ENCODE measurements at regions not wholly inside any gene's neighbourhood (a gene's known extent, or its start where the extent isn't known, plus 50 kb on each side); places are given as distances from the start of the nearest gene placed in this dataset.

DNA sequence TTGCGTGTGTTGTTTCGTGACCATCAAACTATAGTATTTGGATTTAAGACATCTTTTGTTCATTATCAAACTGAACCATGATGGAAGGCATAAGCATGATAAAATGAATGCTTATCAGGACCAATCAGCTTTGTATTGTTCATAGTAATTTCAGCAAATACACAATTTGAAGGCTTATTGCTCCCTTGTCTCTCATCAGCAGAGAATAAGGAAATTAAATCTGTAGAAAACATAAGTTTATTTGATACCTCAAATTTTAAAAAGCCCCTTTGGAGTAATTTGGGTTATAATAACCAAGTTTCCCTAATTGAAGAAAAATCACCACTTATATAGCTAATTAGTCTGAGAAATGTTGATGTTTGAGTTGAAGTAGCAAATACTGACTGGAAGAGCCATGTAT, 705.7 kb downstream of the NUP35 start:
- no peak overlapping the region for H2AFZ ChIP-seq (ENCODE audit: low read length)
- ATAC-seq (no peak), DNase-seq (no peak)
- H3F3A ChIP-seq (ENCODE audit: low read length, unreplicated experiment) = no peaks in the 10 kb centered on the region
- H3K9me3 ChIP-seq (ENCODE audit: low read length) = 0 out of 2 replicates have a peak, but pooled peaks cover 8% of the 10 kb centered on the region
- H3K9ac ChIP-seq (ENCODE audit: low read length) = no peak overlapping the region
- H3K79me2 ChIP-seq (ENCODE audit: low read length) = no peaks in the 10 kb centered on the region
- no TSS peak for BruUV-seq (replicated peaks)
- no peaks in the 10 kb centered on the region for H3K4me1 ChIP-seq (ENCODE audit: insufficient read depth, low read length)
- CTCF ChIA-PET = no interaction called here
- H3K27ac ChIP-seq (ENCODE audit: low read length) = no peak overlapping the region
- H3K36me3 ChIP-seq (ENCODE audit: low read depth, low read length) = no peaks in the 10 kb centered on the region
- intact Hi-C loops (cut with micrococcal nuclease) = no loop called here
- TF ChIP-seq EZH2 (IDR thresholded peaks at IDR 0.05; ENCODE audit: low read length, unreplicated experiment) (no peak), EZH2phosphoT487 (IDR thresholded peaks at IDR 0.05; ENCODE audit: borderline replicate concordance, low read length) (no peak)
- TF ChIP-seq, protein P1, sequence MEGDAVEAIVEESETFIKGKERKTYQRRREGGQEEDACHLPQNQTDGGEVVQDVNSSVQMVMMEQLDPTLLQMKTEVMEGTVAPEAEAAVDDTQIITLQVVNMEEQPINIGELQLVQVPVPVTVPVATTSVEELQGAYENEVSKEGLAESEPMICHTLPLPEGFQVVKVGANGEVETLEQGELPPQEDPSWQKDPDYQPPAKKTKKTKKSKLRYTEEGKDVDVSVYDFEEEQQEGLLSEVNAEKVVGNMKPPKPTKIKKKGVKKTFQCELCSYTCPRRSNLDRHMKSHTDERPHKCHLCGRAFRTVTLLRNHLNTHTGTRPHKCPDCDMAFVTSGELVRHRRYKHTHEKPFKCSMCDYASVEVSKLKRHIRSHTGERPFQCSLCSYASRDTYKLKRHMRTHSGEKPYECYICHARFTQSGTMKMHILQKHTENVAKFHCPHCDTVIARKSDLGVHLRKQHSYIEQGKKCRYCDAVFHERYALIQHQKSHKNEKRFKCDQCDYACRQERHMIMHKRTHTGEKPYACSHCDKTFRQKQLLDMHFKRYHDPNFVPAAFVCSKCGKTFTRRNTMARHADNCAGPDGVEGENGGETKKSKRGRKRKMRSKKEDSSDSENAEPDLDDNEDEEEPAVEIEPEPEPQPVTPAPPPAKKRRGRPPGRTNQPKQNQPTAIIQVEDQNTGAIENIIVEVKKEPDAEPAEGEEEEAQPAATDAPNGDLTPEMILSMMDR (conservative IDR thresholded peaks at IDR 0.05; ENCODE audit: low read depth, low read length) = no peak
- POLR2A ChIA-PET (ENCODE audit: unreplicated experiment) = no interaction called here
- no peaks in the 10 kb centered on the region for H3K9me2 ChIP-seq (replicated peaks; ENCODE audit: low read length)
- H4K20me1 ChIP-seq (ENCODE audit: low read length) = no peaks in the 10 kb centered on the region
- no peak overlapping the region for H3K4me3 ChIP-seq (ENCODE audit: low read length)
- H3K27me3 ChIP-seq (ENCODE audit: low read length) = no peaks in the 10 kb centered on the region
- H3K4me2 ChIP-seq (ENCODE audit: low read length) = no peak overlapping the region

DNA sequence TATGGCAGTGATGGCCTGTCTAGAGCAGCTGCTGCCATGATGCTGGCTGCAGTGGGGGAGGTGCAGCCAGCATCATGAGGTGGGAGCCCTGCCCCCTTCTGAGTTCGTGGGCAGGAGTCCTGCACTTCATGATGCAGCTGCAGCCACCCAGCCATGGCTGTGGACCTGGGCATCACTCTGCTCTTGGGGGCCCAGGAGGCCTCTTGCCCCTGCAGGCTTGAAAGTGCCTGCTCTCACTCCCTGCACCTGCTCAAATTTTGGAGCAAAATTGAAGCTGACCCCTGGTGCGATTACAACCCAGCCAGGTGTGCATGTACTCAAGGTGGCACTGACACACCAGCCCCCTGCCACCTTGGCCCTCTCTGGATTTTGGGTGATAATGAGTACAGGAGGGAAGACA, 712.9 kb downstream of the NUP35 start:
- CTCF ChIA-PET = no interaction called here

DNA sequence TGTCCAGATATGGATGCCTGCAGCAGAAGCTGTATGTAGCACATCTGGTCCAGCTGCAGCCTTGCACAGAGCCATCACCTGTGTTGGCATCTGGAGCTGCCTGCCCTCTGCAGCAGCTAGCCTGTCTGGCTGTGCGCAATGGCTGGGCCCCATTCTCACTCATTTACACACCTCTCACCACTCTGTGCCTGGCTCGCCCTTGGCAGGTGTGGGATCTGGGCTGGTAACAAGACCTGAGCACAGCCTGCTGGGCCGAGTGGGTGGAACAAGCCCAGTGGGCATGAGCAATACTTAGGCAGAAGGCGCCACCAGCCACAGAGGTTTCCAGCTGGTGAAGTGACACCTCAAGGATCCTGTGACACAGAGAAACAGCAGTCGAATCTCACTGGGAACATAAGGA, 714.1 kb downstream of the NUP35 start:
- Histone ChIP-seq H2AFZ (ENCODE audit: low read length) (no peak overlapping the region), H3K36me3 (ENCODE audit: low read depth, low read length) (no peaks in the 10 kb centered on the region), H3K4me1 (ENCODE audit: insufficient read depth, low read length) (no peaks in the 10 kb centered on the region), H3K9ac (ENCODE audit: low read length) (no peak overlapping the region), H3F3A (ENCODE audit: low read length, unreplicated experiment) (no peaks in the 10 kb centered on the region), H3K27ac (ENCODE audit: low read length) (no peak overlapping the region), H4K20me1 (ENCODE audit: low read length) (no peaks in the 10 kb centered on the region), H3K9me3 (ENCODE audit: low read length) (no peaks in the 10 kb centered on the region), H3K79me2 (ENCODE audit: low read length) (no peaks in the 10 kb centered on the region), H3K9me2 (replicated peaks; ENCODE audit: low read length) (no peaks in the 10 kb centered on the region), H3K4me3 (ENCODE audit: low read length) (no peak overlapping the region), H3K27me3 (ENCODE audit: low read length) (no peaks in the 10 kb centered on the region), H3K4me2 (ENCODE audit: low read length) (no peak overlapping the region)
- DNase-seq (no peak), ATAC-seq (no peak)
- POLR2A ChIA-PET (ENCODE audit: unreplicated experiment) = no interaction called here
- CTCF ChIA-PET = no interaction called here
- intact Hi-C loops (cut with micrococcal nuclease) = no loop called here
- TF ChIP-seq EZH2phosphoT487 (IDR thresholded peaks at IDR 0.05; ENCODE audit: borderline replicate concordance, low read length) (no peak), EZH2 (IDR thresholded peaks at IDR 0.05; ENCODE audit: low read length, unreplicated experiment) (no peak)
- TF ChIP-seq, protein P1 (conservative IDR thresholded peaks at IDR 0.05; ENCODE audit: low read depth, low read length) = no peak
- BruUV-seq (replicated peaks) = no TSS peak

More for the DNA sequence above, 712.9 kb downstream of the NUP35 start:
- Histone ChIP-seq H3K4me3 (ENCODE audit: low read length) (no peak overlapping the region), H3K27ac (ENCODE audit: low read length) (no peak overlapping the region), H3K27me3 (ENCODE audit: low read length) (no peaks in the 10 kb centered on the region), H4K20me1 (ENCODE audit: low read length) (no peaks in the 10 kb centered on the region), H3F3A (ENCODE audit: low read length, unreplicated experiment) (no peaks in the 10 kb centered on the region), H3K79me2 (ENCODE audit: low read length) (no peaks in the 10 kb centered on the region), H3K9me2 (replicated peaks; ENCODE audit: low read length) (no peaks in the 10 kb centered on the region), H3K36me3 (ENCODE audit: low read depth, low read length) (no peaks in the 10 kb centered on the region), H3K9ac (ENCODE audit: low read length) (no peak overlapping the region), H3K4me1 (ENCODE audit: insufficient read depth, low read length) (no peaks in the 10 kb centered on the region), H2AFZ (ENCODE audit: low read length) (no peak overlapping the region), H3K9me3 (ENCODE audit: low read length) (no peaks in the 10 kb centered on the region), H3K4me2 (ENCODE audit: low read length) (no peak overlapping the region)
- no peak for DNase-seq
- POLR2A ChIA-PET (ENCODE audit: unreplicated experiment) = no interaction called here
- intact Hi-C loops (cut with micrococcal nuclease) = no loop called here
- no TSS peak for BruUV-seq (replicated peaks)
- TF ChIP-seq, protein P1 (conservative IDR thresholded peaks at IDR 0.05; ENCODE audit: low read depth, low read length) = no peak
- TF ChIP-seq EZH2 (IDR thresholded peaks at IDR 0.05; ENCODE audit: low read length, unreplicated experiment) (no peak), EZH2phosphoT487 (IDR thresholded peaks at IDR 0.05; ENCODE audit: borderline replicate concordance, low read length) (no peak)
- ATAC-seq = no peak
